ENCODE measurements at regions not wholly inside any gene's neighbourhood (a gene's known extent, or its start where the extent isn't known, plus 50 kb on each side); places are given as distances from the start of the nearest gene placed in this dataset.

DNA sequence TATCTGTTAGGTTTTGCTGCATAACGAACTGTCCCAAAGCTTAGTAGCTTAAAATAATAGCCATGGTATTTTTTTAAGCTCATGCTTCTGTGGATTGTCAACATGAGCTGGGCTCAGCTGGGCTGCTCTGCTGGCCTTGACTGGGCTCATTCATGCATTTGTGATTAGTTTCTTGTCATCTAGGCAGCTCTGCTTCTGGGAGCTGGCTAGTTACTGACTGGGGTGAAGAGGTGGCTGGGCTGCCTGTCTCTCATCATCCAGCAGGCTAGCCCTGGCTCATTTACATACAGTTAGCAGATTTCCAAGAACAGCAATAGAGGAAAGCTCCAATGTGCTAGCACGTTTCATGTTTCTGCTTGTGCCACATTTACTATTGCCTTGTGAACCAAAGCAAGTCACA, 165.1 kb upstream of the PCSK2 start:
- DNase-seq (ENCODE audit: low read depth), result no peak
- H3K4me3 ChIP-seq (replicated peaks; ENCODE audit: low read depth, low read length), result no peak overlapping the region
- TF ChIP-seq, protein P1, sequence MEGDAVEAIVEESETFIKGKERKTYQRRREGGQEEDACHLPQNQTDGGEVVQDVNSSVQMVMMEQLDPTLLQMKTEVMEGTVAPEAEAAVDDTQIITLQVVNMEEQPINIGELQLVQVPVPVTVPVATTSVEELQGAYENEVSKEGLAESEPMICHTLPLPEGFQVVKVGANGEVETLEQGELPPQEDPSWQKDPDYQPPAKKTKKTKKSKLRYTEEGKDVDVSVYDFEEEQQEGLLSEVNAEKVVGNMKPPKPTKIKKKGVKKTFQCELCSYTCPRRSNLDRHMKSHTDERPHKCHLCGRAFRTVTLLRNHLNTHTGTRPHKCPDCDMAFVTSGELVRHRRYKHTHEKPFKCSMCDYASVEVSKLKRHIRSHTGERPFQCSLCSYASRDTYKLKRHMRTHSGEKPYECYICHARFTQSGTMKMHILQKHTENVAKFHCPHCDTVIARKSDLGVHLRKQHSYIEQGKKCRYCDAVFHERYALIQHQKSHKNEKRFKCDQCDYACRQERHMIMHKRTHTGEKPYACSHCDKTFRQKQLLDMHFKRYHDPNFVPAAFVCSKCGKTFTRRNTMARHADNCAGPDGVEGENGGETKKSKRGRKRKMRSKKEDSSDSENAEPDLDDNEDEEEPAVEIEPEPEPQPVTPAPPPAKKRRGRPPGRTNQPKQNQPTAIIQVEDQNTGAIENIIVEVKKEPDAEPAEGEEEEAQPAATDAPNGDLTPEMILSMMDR (IDR thresholded peaks at IDR 0.05; ENCODE audit: low read length, missing control alignments), result no peak

DNA sequence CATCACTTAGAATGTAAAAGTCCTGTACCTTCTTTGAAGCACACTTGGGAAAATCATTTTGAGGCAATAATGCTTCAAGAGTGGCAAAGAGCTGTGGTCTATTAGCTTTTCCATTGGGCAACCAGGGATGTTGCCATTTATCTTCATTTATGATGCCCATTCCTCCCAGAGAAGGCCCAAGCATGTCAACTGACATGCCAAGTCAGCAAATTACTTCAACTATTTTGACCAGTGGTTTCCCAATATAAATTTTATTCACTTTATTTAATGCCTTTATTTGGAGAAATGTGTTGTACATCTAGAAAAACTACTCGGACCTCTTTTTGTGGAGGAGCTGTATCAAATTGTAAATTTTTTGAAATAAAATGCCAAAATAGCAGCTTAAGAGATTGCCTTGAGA, 164.1 kb upstream of the PCSK2 start:
- TF ChIP-seq, protein P1 (IDR thresholded peaks at IDR 0.05; ENCODE audit: low read length, missing control alignments), result no peak
- H3K4me3 ChIP-seq (replicated peaks; ENCODE audit: low read depth, low read length), result no peak overlapping the region
- no peak for DNase-seq (ENCODE audit: low read depth)

DNA sequence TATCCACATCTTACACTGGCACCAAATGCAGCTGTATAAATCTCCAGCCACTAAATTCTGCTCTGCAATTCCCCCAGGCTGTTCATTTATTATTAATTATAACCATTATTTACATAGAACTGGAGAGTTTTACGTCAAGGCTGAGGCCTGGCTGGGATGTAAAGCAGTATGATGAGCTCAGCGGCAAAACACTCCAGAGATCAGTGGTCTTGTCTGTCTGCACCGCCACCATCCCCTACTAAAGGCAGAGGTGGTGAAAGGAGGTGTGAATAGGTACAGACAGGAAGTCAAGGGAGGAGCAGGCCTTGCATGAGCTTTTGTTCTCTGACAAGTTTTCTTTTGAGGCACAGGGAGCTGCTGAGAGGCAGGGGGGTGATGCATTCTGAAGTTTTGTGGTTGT, 159.9 kb upstream of the PCSK2 start:
- TF ChIP-seq, protein P1 (IDR thresholded peaks at IDR 0.05; ENCODE audit: low read length, missing control alignments), result no peak
- DNase-seq (ENCODE audit: low read depth), result no peak
- H3K4me3 ChIP-seq (replicated peaks; ENCODE audit: low read depth, low read length), result no peak overlapping the region

DNA sequence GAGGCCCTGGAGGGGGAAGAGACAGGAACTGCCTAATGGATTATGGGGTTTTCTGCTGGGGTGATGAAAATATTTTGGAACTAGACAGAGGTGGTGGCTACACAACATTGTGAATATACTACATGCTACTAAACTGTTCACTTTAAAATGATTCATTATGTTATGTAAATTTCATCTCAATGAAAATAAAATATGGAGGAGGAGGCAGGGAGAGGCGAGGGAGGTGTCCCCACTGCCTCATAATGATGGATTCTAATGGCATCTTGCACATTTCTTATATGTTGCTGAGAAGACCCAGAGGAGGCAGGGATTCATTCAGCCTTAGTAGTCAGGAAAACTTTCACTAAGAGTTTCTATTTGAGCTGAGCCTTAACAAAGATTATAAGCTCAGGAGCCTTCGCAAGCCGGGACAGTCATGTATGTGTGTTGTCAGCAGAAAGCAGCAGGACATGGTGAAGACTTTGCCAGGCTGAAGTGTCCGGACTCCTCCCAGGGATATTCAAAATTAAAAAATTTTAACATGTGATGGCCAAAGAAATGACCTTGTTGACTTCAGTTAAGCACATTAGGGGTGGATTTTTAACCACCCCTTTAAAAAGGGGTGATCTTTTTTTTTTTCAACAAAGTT, 158.6 kb upstream of the PCSK2 start:
- H3K4me3 ChIP-seq (replicated peaks; ENCODE audit: low read depth, low read length), result no peak overlapping the region
- no peak for DNase-seq (ENCODE audit: low read depth)
- TF ChIP-seq, protein P1 (IDR thresholded peaks at IDR 0.05; ENCODE audit: low read length, missing control alignments), result no peak

DNA sequence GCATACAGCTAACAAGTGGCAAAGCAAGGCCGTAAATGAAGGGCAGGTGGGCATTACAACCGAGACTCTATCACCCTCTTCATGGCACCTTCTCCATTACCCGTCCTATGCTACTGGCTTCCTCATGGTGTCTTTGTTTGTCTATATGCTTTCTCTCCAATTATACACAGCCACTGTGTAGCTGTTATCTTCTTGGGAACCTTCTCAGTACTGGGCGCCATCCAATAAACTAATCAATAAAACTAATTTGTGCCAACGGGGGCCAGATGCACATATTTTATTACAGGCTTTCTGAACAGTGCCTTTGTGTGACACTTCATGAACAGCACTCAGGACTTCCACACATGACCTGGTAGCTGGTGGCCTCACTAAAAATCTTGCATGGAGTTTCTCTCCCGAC, 149.8 kb upstream of the PCSK2 start:
- TF ChIP-seq, protein P1 (IDR thresholded peaks at IDR 0.05; ENCODE audit: low read length, missing control alignments), result no peak
- no peak for DNase-seq (ENCODE audit: low read depth)
- no peak overlapping the region for H3K4me3 ChIP-seq (replicated peaks; ENCODE audit: low read depth, low read length)

GRCh38 chr20:17083738-17084137, 143.1 kb upstream of the PCSK2 start:
- TF ChIP-seq, protein P1 (IDR thresholded peaks at IDR 0.05; ENCODE audit: low read length, missing control alignments), result no peak
- DNase-seq (ENCODE audit: low read depth), result no peak
- H3K4me3 ChIP-seq (replicated peaks; ENCODE audit: low read depth, low read length), result no peak overlapping the region

DNA sequence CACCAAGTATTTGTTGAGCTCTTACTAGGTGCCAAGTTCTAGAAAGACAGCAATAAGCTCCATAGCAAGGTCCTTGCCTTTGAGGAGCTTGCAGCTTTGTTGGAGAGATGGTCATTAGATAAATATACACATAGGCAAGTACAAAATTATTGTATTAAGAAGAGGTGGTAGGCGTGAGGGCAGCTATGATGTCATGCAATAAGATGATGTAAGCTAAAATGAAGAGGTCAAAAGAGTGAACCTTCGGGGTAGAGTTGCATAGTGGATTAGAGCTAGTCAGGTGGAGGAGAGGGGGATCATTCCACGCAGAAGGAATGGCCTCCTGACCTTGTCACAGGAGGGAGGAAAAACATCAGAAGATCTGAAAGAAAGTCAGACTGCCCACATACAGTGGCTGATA, 141.9 kb upstream of the PCSK2 start:
- DNase-seq (ENCODE audit: low read depth), result no peak
- TF ChIP-seq, protein P1 (IDR thresholded peaks at IDR 0.05; ENCODE audit: low read length, missing control alignments), result no peak
- H3K4me3 ChIP-seq (replicated peaks; ENCODE audit: low read depth, low read length), result no peak overlapping the region
